GM19240 (cell line): ENCODE measurements at regions not wholly inside any gene's neighbourhood (a gene's known extent, or its start where the extent isn't known, plus 50 kb on each side); places are given as distances from the start of the nearest gene placed in this dataset.

Source experiments
- DNase-seq: peaks from one replicate; pipeline ENCODE4 v3.0.0; 2011; ENCODE audit warnings: low spot score; ENCODE audit not compliant: insufficient read length

DNA sequence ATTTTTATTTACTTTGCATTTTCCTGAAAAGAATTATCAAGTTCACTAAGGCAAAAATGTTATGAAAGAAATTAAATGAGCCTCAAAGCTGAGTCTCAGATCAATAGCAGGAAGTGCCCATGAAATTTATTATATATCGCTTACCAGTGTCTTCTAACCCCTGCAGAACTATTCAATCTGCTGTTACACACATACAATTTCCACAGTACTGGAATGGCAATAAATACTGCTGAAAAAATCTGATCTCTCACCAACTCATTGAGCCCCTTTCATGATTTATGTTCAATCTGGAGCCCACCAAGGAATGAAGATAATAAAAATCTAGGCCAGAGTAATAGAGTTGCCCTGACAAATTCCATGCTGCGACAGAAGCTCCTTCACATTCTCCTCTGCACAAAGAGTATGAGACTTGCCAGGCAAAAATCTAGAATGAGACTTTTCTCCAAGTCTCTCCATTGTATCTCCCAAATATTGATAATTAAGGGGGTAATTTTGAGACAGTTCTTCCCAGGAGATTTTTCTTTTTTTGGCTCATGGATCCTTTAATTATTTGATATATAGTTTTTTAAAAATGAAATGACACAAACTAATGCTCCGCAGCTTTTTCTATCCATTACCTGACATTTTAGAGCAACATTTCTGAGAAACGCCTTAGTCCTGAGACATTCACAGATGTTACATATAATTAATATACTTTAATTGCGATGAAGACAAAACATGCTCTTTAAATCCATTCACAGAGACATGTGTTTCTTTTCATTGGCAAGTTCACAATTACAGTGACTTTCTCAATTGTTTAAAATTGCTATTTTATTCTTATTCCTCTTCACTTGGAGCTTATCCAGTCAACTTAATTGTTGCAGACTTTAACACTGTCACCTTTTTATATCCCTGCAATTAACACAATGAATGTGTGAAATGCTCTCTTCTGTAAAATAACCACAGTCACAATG, 1020.4 kb downstream of the CBLN2 start:
- no peak for DNase-seq

DNA sequence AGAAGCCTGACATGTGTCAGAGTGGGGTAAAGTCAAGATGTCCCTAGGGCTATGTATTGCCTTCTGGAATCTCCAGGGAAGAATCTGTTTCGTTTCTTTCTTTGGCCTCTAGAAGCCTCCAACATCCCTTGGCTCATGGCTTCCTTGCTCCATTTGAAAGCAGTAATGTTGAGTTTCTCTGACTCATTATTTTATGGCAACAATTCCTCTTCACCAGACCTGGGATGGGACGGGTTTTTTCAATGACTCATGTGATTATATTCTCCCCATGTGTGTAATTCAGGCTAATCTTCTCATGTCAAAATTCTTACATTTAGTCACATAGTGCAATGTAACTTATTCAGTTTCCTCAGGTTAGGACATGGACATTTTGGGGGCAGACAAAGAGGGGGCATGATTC, 1038.6 kb downstream of the CBLN2 start:
- no peak for DNase-seq

DNA sequence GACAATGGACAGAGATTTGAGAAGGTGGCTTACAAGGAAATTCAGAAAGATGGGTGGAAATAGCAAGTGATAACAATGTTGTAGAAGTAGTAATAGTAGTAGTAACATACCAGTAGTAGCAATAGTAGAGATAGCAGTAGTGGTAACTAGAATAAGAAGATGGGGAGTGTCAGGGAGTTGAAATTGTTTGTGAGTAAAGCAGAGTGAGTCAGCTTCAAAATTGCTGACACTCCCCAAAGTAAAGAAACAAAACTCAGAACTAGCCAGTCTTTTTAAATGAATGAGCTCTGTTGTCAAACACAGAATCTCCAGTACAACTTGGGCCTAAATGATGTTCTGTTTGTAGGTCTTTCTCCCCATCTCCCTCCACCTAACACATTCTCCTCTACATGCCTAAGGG, 1040.9 kb downstream of the CBLN2 start:
- DNase-seq: no peak

DNA sequence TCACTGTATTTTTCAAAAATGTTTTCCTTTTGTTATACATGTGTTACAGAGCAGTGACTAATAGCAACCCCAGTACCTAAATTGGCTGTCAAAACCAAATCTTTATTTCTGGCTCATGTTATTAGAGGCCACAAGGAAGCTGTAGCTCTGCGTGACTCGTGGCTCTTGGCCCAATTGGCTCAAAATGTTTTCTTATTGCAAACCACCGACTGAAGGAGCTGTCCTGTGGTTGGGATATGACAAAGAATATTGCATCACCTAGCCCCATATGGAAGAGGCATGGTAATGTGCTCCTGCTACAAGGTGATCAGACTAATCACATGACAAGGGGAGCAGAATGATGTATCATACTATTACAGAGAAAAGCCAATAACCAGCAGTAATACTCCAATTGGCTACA, 1058.5 kb downstream of the CBLN2 start:
- DNase-seq: no peak

DNA sequence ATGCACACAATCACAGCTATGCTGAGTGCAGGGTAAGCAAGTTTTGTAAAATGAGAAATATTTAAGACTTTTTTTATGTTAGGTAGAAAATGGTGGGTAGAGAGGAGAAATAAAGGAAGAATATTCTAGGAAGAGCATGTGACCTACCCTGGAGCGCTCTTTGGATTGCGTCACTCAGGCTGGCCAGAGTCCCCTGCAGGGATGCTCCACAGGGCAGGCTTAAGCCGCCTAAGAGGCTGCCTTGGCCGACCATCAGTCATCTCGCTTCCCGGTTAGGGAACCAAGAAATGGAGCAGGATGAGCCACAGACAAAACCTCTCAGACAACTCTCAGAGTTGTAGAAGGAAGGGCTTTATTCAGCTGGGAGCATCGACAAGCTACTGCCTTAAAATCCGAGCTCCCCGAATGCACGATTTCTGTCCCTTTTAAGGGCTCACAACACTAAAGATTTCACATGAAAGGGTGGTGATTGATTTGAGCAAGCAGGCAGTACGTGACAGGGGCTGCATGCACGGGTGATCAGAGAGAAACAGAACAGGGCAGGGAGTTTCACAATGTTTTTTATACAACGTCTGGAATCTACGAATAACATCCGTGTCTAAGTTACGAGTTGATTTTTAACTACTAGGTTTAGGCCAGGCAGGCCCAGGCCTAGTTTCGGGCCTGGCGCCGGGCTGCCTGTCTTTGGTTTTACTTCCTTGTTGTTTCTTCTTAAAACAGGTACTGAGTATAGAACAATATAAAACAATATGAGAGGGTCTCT, 1072.0 kb downstream of the CBLN2 start:
- DNase-seq: no peak

DNA sequence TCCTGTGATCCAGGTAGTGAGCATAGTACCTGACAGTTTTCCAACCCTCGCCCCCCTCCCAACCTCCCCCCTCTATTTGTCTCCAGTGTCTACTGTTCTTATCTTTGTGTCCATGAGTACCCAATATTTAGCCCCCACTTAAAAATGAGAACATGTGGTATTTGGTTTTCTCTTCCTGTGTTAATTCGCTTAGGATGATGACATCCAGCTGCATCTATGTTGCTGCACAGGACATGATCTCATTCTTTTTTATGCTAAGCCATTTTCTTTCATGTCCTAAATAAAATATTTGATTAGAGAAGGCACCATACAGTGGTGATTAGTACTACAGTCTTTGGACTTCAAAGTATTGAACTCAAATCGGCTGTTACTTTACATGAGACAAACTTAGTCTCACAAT, 1087.9 kb downstream of the CBLN2 start:
- no peak for DNase-seq

DNA sequence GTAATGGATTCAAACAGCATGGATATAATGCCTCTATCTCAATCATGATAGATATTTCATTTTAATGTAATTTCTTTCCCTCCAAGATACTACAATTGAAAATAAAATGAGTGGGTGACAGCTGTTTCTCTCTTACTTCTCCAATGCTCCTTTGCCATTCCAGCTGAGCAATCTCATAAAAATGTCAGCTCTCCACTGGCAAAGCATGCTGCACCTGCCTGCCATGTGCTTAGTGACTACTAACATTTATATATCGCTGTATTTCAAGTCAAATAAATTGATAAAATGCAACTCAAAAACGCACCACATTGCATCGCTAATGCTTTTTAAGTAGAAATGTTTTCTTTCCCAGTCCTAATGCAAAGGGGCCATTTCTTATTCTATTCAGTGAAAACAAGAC, 1093.9 kb downstream of the CBLN2 start:
- no peak for DNase-seq

DNA sequence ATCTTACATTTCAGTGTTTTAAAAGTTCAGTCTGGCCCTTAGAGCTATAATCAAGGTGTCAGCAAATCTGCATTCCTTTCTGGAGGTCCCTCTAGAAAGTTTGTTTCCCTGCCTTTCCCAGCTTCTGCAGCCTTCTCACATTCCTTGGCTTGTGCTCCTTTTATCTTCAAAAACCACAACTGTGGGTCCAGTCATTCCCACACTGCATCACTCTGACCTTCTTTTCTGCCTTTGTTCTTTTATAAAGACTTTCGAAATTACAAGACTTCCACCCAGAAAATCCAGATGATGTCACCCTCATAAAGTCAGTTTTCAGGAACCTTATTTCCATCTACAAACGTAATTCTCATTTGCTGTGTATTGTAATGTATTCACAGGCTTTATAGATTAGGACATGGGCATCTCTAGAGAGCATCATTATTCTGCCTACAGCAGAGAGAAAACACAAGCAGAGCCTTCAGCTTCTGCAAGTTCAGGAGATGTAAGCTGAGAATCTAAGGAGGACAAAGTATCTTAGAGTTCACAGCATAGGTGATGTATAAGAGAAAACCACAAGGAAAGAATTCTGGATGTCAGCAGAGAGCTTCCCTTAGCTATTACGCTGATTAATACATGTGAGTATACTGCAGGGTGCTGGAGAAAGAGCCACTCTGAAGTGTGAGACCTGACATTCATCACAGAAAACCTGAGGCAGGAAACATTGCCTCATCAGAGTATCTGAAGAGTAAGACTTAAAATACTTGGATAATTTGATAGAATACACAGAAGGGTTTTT, 1100.2 kb downstream of the CBLN2 start:
- no peak for DNase-seq

DNA sequence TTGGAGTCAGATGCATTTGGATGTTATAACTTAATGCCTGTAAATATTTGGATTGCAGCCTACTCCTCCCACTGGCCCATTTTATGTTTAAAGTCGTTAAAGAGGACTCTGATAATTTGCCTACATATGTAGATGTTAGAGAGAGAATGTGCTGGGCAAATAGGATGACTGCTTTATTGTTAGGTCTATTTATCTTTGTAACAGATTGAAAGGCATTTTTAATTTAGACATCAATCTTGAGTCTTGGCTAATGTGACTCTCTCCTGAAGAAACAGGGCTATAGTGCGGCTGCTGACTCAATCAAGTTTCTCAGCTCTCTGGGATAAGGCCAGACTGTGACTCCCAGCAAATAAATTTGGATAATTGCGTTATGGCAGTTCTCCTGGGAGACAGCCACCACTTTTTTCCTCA, 1101.4 kb downstream of the CBLN2 start:
- DNase-seq: no peak

DNA sequence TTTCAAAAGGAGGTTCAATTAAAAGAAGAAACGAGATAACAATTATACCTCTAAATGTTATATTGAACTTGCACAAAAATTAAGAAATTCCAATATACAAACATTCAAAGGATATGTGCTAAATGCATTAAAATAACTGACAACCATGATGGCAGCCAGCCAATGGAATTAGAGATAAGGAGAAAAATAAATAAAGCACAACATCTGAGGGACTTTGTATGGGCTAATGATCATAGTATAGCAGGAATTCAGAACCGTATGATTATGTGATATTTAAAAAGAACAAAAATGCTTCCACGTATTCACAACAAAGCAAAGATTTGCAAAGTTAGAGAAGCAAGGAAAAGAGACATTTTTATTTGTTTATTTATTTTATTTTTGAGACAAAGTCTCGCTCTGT, 1103.0 kb downstream of the CBLN2 start:
- DNase-seq: no peak

DNA sequence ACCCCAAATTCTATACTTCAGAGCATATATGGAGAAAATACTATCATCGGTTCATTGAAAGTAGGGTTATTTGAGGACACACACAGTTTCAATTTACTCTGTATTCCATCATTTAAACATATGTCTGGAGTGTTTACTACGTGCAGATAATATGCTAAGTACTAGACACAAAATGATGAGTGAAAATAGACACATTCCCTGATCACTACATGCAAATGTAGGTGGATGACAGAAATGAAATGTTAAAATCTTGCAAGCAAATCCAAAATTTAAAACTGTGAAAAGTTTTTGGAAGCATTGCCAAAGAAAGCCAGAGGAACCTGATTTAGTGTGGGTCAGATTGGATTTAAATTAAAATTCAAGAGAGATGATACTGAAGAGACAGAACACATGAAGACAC, 1106.6 kb downstream of the CBLN2 start:
- DNase-seq: no peak

DNA sequence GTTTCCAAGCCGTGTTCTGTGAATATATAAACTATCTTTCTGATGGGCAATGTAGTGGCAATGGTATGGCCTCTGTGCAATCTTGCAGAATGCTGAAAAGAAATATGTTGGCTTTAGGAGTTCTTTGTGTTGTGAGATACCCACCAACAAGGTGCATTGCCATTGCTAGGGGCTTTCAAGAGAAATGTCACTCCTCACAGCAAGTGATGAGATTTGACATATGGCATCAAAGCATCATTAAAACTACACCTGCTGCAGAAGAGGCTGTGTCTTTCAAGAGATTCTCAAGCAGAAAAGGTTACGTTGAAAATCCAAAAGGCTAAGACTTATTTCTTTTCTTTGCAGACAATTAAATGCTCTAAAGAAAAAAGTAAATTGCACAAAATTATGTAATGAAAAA, 1110.8 kb downstream of the CBLN2 start:
- DNase-seq: no peak

DNA sequence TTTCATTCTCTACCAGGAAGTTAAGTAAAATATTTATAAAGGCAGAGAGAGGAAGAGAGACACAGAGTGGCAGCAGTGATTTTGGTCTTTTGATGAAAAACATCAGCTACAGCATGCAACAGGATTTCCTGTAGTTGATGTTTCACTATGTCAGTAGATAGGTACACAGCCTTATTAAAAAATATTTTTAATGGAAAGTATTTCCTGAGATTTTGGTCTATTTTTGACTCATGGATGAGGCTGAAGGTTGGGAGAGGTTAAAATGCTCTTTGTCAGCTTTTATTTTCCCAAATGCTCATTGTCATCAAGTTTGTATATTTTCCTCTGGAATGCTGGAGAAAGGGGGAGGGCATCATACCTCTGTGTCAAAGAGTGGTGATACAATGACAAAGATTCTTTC, 1112.5 kb downstream of the CBLN2 start:
- DNase-seq: no peak

DNA sequence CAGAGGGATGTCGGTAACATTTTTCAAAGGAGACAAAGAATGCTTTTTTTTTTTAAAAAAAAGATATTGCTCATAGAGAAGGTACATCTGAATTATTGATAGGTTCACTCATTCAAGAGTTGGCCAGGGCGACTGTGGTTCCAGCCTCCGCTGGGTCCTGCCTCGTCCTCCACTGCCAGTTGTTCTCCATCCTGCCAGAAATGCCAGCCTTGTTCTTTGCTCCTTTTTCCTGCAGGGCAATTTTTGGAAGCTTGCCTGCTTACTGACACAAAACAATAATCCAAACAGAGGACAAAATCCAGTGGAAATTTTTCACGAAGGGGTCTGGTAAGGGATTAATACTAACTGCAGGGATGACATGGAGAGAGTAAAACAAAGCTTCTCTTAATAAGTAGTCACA, 1113.0 kb downstream of the CBLN2 start:
- DNase-seq: no peak

DNA sequence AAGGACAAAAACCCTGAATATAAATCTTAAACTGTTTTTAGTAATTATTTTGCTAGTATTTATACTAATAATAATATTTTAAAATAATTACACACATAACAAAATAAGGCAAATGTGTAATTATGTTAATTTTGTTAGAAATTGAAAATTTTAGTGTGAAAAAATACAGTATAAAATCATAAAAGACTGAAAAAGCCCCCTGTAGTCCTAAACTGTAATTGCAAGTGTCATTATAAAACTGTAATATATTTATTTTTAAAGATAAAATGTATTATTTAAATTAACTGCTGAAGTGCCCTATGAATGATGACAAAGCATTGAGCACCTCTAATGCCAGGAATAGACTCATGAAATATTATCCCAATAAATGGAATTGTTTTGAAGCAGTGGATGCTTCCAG, 1117.7 kb downstream of the CBLN2 start:
- DNase-seq: no peak

DNA sequence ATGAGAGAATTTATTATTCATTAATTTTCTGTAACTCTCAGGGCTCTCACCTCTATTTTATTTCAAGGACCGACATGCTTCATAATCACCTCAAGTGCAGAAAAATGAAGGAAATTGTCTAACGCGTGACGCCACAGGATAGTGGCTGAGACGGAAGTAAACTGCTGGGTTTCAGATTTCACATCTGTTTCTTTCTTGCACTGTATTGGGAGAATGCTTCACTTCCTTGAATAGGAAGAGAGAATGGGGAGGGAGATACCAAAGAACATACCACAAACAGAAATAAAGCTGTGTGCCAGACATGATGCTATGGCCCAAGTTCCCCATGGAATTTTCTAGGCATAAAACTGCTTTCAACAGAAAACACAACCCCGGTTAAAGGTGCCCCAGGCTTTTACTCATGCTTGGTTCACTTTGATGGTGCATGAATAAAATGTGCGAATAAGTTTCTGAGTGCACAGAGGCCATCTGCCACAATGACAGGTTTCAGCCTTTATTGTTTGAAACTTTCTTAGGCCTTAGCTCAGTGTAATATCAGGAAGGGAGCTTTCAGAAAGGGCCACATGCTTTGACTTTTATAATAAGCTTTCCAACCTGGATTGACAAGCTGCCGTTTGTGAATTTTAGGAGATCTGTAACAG, 1116.4 kb downstream of the SOCS6 start:
- no peak for DNase-seq

DNA sequence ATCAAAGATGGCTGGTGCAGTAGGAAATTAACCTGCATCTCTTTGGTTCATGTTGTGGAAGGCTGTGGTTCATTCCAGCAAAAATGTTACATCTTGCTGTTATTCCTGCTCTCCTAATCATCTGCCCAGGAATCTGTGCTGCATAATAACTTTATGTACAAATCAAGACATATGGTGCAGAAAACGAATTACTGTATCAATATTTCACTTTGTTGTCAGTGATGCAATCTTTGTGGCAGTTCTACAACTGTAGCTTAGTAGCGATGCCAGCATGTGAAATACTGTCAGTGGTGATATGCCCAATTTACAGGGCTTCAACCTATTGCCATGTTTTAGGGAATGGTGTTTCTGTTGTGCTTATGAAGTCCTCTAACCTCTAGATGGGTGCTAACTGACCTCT, 1114.7 kb downstream of the SOCS6 start:
- DNase-seq: no peak

DNA sequence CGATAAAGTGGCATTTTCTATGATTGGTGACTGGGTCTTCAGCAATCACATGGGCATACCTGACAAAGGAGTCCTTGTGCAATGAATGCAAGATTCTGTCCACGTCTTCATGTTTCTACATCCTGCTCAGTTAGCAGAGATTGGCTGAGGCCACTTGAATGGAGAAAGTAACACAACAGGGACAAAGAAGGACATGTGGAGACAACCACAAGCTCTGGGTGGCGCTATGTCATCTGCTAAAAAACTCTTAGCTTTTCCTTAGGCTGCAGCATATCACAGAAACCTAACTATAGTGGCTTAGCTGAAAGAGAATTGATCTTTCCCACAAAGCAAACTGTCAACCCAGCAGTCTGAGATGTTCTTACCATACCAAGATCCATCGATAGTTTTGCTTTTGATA, 1109.7 kb downstream of the SOCS6 start:
- no peak for DNase-seq

DNA sequence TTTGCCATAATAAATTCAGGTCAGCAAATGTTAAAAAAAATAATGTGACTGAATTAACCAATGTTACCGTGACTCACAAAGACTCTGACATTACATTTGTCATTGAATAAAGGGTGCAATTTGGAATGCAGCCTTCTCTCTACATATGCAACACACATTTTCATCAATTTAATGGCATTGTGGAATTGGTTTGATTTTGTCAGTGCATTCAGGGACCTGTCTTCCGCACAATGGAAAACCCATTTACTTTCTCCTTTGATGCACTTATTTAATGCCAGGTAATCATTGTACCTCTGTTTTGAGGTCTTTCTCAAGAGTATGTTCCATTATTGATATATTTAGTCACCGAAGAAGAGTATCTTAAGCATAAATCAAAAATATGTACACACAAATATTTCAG, 1099.3 kb downstream of the SOCS6 start:
- DNase-seq: no peak

DNA sequence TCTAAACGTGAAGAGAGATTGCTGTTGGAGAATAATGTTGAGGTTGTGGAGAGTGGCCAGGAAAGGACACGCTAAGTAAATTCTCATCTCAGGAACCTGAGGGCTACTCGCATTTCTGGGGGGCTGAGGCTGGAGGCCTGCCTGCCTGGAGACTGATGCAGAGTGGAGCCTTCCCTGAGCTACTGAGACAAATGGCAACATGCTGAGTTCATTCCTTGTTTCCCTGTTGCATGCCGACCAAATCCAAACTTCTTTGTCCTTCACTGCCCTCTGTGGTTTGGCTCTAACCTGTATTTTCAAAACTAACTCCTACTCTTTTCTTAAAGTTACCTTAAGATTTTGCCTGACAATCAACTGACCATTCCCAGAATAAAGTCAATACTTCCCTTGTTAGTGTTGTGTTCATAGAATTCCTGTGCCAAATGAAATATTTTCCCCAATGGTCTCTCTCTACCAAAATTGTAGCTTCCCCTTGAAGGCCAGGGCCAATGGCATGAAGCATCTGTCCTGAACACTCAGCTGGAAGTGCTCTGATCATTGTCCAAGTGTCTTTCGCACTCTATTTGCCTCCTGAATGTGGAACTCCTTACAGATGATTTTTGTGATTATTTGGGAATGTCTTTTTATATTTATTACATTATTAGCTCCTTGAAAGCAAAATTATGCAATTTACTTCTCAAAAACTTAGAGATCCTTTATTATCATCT, 1085.6 kb downstream of the SOCS6 start:
- no peak for DNase-seq
